ENCODE measurements at regions not wholly inside any gene's neighbourhood (a gene's known extent, or its start where the extent isn't known, plus 50 kb on each side); places are given as distances from the start of the nearest gene placed in this dataset.

- no peak for TF ChIP-seq CTCF (IDR thresholded peaks at IDR 0.05)
- TF ChIP-seq POLR2A (IDR thresholded peaks at IDR 0.05), result no peak
Observed at GRCh38 chr5:52577546-52577945, 210.2 kb upstream of the ITGA1 start.
